Hepatocyte (in vitro differentiated cells): ENCODE measurements at regions not wholly inside any gene's neighbourhood (a gene's known extent, or its start where the extent isn't known, plus 50 kb on each side); places are given as distances from the start of the nearest gene placed in this dataset.

Experiments used
- EZH2 ChIP-seq: fragments of 200-600 bp; sonication (generic); IDR thresholded peaks from 2 replicates; pipeline ENCODE4 v1.6.1; 2016; ENCODE audit warnings: antibody characterized with exemption, mild to moderate bottlenecking, borderline replicate concordance
- TF ChIP-seq, protein P1 (sequence below): fragments of 200-600 bp; sonication (generic); IDR thresholded peaks from 2 replicates; pipeline ENCODE4 v1.5.1; 2016; ENCODE audit warnings: antibody characterized with exemption, mild to moderate bottlenecking; ENCODE audit not compliant: poor library complexity

DNA sequence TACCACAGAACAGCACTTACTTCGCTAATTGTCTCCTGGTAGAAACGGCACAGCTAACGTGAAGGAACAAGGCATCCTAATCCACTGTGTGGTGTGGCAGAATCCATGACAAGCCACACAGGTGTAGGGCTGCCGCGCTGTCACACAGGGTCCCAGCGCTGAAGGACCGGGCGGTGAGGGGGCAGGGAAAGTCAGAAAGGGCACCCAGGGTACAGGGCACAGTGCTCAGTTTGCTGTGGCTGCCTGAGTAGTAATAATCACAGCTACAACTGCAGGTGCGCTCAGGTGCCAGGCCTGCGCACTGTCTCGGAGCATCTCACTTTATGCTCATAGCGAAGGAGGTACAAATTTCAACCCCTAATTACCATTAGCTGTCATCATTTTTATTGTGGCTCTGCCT, 55.2 kb upstream of the CAB39 start:
- TF ChIP-seq, protein P1, sequence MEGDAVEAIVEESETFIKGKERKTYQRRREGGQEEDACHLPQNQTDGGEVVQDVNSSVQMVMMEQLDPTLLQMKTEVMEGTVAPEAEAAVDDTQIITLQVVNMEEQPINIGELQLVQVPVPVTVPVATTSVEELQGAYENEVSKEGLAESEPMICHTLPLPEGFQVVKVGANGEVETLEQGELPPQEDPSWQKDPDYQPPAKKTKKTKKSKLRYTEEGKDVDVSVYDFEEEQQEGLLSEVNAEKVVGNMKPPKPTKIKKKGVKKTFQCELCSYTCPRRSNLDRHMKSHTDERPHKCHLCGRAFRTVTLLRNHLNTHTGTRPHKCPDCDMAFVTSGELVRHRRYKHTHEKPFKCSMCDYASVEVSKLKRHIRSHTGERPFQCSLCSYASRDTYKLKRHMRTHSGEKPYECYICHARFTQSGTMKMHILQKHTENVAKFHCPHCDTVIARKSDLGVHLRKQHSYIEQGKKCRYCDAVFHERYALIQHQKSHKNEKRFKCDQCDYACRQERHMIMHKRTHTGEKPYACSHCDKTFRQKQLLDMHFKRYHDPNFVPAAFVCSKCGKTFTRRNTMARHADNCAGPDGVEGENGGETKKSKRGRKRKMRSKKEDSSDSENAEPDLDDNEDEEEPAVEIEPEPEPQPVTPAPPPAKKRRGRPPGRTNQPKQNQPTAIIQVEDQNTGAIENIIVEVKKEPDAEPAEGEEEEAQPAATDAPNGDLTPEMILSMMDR: no peak
- TF ChIP-seq EZH2: no peak
